PC-3 (cell line): ENCODE measurements at regions not wholly inside any gene's neighbourhood (a gene's known extent, or its start where the extent isn't known, plus 50 kb on each side); places are given as distances from the start of the nearest gene placed in this dataset.

Experiments used
- ATAC-seq: fragments of 200-7000 bp; cut with Tn5 transposase; 2 replicates; pipeline ENCODE4 v1.9.1; 2020; ENCODE audit warnings: mild to moderate bottlenecking, moderate library complexity
- BruUV-seq: library from RNA; stranded (reverse); fragments of 400-500 nt; replicated peaks from 2 replicates; lab custom pipeline; 2021; lab: Mats Ljungman, UMichigan
- CTCF ChIA-PET: fragments of 300-600 bp; sonication (Branson Sonifier 250); formaldehyde crosslinking; loops from one replicate; lab custom pipeline; 2022; ENCODE audit warnings: antibody characterized with exemption; lab: Charles Lee
- POLR2A ChIA-PET: fragments of 300-600 bp; sonication (Branson Sonifier 250); formaldehyde crosslinking; loops from one replicate; lab custom pipeline; 2022; ENCODE audit warnings: antibody characterized with exemption; ENCODE audit not compliant: unreplicated experiment; lab: Charles Lee
- DNase-seq: peaks from one replicate; pipeline ENCODE4 v3.0.0-alpha.2; 2015
- H2AFZ ChIP-seq: fragments of 300-600 bp; sonication (generic); 2 replicates; pipeline ENCODE4 v1.6.0; 2016; ENCODE audit warnings: antibody characterized with exemption, low read length
- H3F3A ChIP-seq: fragments of 300-600 bp; sonication (generic); one replicate; pipeline ENCODE4 v1.6.0; 2017; ENCODE audit warnings: antibody characterized with exemption, low read length, control low read depth, mild to moderate bottlenecking; ENCODE audit not compliant: unreplicated experiment
- H3K27ac ChIP-seq: fragments of 300-600 bp; sonication (generic); 2 replicates; pipeline ENCODE4 v1.5.1; 2016; ENCODE audit warnings: mild to moderate bottlenecking, low read length
- H3K27me3 ChIP-seq: fragments of 300-600 bp; sonication (generic); 2 replicates; pipeline ENCODE4 v1.6.1; 2016; ENCODE audit warnings: low read length, mixed read lengths
- H3K36me3 ChIP-seq: fragments of 300-600 bp; sonication (generic); 2 replicates; pipeline ENCODE4 v1.6.1; 2016; ENCODE audit warnings: low read depth, mixed run types, low read length, mixed read lengths
- H3K4me1 ChIP-seq: fragments of 300-600 bp; sonication (generic); 2 replicates; pipeline ENCODE4 v1.5.1; 2016; ENCODE audit warnings: low read length; ENCODE audit not compliant: insufficient read depth
- H3K4me2 ChIP-seq: fragments of 300-600 bp; sonication (generic); 2 replicates; pipeline ENCODE4 v1.6.0; 2016; ENCODE audit warnings: low read length
- H3K4me3 ChIP-seq: fragments of 300-600 bp; sonication (generic); 2 replicates; pipeline ENCODE4 v1.5.1; 2016; ENCODE audit warnings: mild to moderate bottlenecking, low read length, mixed read lengths
- H3K79me2 ChIP-seq: fragments of 300-600 bp; sonication (generic); 2 replicates; pipeline ENCODE4 v1.6.1; 2017; ENCODE audit warnings: low read length, mixed read lengths
- H3K9ac ChIP-seq: fragments of 300-600 bp; sonication (generic); 2 replicates; pipeline ENCODE4 v1.6.0; 2016; ENCODE audit warnings: mild to moderate bottlenecking, low read length
- H3K9me2 ChIP-seq: fragments of 300-600 bp; sonication (generic); replicated peaks from 2 replicates; pipeline ENCODE4 v1.6.1; 2016; ENCODE audit warnings: mixed run types, low read length, mixed read lengths
- H3K9me3 ChIP-seq: fragments of 300-600 bp; sonication (generic); 2 replicates; pipeline ENCODE4 v1.6.1; 2016; ENCODE audit warnings: low read length, mixed read lengths
- H4K20me1 ChIP-seq: fragments of 300-600 bp; sonication (generic); 2 replicates; pipeline ENCODE4 v1.6.1; 2016; ENCODE audit warnings: low read length, mixed read lengths
- EZH2 ChIP-seq: fragments of 300-600 bp; sonication (generic); IDR thresholded peaks from one replicate; pipeline ENCODE4 v1.6.1; 2017; ENCODE audit warnings: antibody characterized with exemption, mild to moderate bottlenecking, low read length; ENCODE audit not compliant: unreplicated experiment
- EZH2phosphoT487 ChIP-seq: fragments of 300-600 bp; sonication (generic); IDR thresholded peaks from 2 replicates; pipeline ENCODE4 v1.6.1; 2018; ENCODE audit warnings: mild to moderate bottlenecking, antibody characterized with exemption, low read length, borderline replicate concordance
- intact Hi-C: fragments of 100-400 bp; cut with micrococcal nuclease; formaldehyde crosslinking; loops from 2 replicates; pipeline ENCODE4 v1.9.0; 2023
- TF ChIP-seq, protein P1 (sequence below): fragments of 300-600 bp; sonication (generic); conservative IDR thresholded peaks from 2 replicates; pipeline ENCODE4 v1.5.1; 2017; ENCODE audit warnings: antibody characterized with exemption, low read depth, mild to moderate bottlenecking, low read length

DNA sequence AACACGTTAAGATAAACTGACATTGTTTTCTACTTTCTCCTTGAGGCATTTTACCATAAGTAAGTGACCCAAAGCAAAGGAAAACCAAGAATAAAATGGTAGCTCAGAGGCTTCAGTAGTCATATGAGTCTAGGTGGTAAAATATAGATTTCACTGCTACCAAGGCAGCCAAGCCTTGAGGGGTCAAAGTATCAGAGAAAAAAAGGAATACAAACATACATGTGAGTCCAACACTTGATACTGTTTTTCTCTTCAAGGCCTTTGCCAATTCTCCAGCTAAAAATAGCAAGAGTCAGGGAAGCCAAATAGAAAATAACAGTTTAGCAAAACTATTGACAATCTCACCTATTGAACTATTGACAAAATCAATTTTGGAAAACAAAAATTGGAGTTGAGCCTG, 925.9 kb downstream of the BCL11A start:
- no peaks in the 10 kb centered on the region for H3K36me3 ChIP-seq
- no peak overlapping the region for H3K27ac ChIP-seq
- no peak overlapping the region for H3K4me2 ChIP-seq
- POLR2A ChIA-PET: no interaction called here
- no peaks in the 10 kb centered on the region for H4K20me1 ChIP-seq
- CTCF ChIA-PET: no interaction called here
- TF ChIP-seq EZH2: no peak
- TF ChIP-seq, protein P1, sequence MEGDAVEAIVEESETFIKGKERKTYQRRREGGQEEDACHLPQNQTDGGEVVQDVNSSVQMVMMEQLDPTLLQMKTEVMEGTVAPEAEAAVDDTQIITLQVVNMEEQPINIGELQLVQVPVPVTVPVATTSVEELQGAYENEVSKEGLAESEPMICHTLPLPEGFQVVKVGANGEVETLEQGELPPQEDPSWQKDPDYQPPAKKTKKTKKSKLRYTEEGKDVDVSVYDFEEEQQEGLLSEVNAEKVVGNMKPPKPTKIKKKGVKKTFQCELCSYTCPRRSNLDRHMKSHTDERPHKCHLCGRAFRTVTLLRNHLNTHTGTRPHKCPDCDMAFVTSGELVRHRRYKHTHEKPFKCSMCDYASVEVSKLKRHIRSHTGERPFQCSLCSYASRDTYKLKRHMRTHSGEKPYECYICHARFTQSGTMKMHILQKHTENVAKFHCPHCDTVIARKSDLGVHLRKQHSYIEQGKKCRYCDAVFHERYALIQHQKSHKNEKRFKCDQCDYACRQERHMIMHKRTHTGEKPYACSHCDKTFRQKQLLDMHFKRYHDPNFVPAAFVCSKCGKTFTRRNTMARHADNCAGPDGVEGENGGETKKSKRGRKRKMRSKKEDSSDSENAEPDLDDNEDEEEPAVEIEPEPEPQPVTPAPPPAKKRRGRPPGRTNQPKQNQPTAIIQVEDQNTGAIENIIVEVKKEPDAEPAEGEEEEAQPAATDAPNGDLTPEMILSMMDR: no peak
- no peak for TF ChIP-seq EZH2phosphoT487
- no peak overlapping the region for H3K9ac ChIP-seq
- H3K9me2 ChIP-seq: no peaks in the 10 kb centered on the region
- H3F3A ChIP-seq: no peaks in the 10 kb centered on the region
- no peak overlapping the region for H3K4me3 ChIP-seq
- no peaks in the 10 kb centered on the region for H3K27me3 ChIP-seq
- intact Hi-C loops: no loop called here
- no peaks in the 10 kb centered on the region for H3K79me2 ChIP-seq
- BruUV-seq: no TSS peak
- H3K9me3 ChIP-seq: no peaks in the 10 kb centered on the region
- DNase-seq: no peak
- ATAC-seq: no peak
- H3K4me1 ChIP-seq: no peaks in the 10 kb centered on the region
- H2AFZ ChIP-seq: no peak overlapping the region

DNA sequence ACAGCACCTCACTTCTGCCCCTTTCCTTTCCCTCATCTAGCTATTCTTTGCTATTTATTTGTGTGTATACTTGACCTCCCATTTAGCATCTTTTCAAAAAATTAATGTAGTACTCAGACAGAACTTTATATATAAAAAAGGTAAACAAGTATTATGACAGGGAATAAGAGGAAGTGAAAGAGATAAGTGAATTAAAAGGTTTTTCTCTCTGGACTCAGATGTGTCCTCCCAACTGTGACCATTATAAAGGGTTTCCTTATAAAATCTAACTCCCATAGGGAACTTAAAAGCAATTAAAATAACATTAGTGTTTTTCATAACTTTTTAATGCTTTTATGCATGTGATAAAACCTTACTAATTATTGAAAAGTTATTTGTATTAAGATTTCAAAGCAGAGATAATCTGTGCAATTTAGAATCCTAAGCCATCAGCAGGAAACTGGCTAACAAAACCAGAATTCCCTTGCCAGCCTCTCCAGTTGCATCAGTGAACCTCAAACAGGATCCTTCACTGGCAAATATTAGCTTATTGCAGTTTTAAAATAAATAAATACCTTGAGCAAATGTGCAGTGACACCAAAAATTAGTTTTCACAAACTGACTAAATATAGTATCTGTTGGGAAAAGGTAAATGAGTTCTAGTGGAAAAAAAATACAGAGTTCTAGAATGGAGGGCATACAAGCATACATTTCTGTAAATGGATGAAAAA, 930.7 kb downstream of the BCL11A start:
- BruUV-seq: no TSS peak

GRCh38 chr2:59604123-59604522, 949.3 kb downstream of the BCL11A start:
- Histone ChIP-seq H3K79me2 (no peaks in the 10 kb centered on the region), H3K9me3 (peaks cover 12% of the 10 kb centered on the region), H3K4me1 (no peaks in the 10 kb centered on the region), H3K27ac (no peak overlapping the region), H3K9ac (no peak overlapping the region), H3F3A (no peaks in the 10 kb centered on the region), H4K20me1 (no peaks in the 10 kb centered on the region), H3K27me3 (no peaks in the 10 kb centered on the region), H3K4me3 (no peak overlapping the region), H3K36me3 (no peaks in the 10 kb centered on the region), H3K9me2 (no peaks in the 10 kb centered on the region), H3K4me2 (no peak overlapping the region), H2AFZ (no peak overlapping the region)
- DNase-seq (no peak), ATAC-seq (no peak)
- intact Hi-C loops: no loop called here
- POLR2A ChIA-PET: no interaction called here
- CTCF ChIA-PET: no interaction called here
- no TSS peak for BruUV-seq
- TF ChIP-seq EZH2phosphoT487 (no peak), EZH2 (no peak)
- TF ChIP-seq, protein P1: no peak

More for the DNA sequence above, 930.7 kb downstream of the BCL11A start:
- no peaks in the 10 kb centered on the region for H3K9me3 ChIP-seq
- TF ChIP-seq, protein P1: no peak
- TF ChIP-seq EZH2 (no peak), EZH2phosphoT487 (no peak)
- POLR2A ChIA-PET: no interaction called here
- no peaks in the 10 kb centered on the region for H3K79me2 ChIP-seq
- CTCF ChIA-PET: no interaction called here
- no peaks in the 10 kb centered on the region for H3K36me3 ChIP-seq
- H3K4me2 ChIP-seq: no peak overlapping the region
- H2AFZ ChIP-seq: no peak overlapping the region
- H3K27ac ChIP-seq: no peak overlapping the region
- H3K27me3 ChIP-seq: no peaks in the 10 kb centered on the region
- intact Hi-C loops: no loop called here
- ATAC-seq: no peak
- H3K9ac ChIP-seq: no peak overlapping the region
- no peaks in the 10 kb centered on the region for H3F3A ChIP-seq
- DNase-seq: no peak
- no peaks in the 10 kb centered on the region for H3K4me1 ChIP-seq
- H4K20me1 ChIP-seq: no peaks in the 10 kb centered on the region
- no peak overlapping the region for H3K4me3 ChIP-seq
- H3K9me2 ChIP-seq: no peaks in the 10 kb centered on the region
